ENCODE measurements at regions not wholly inside any gene's neighbourhood (a gene's known extent, or its start where the extent isn't known, plus 50 kb on each side); places are given as distances from the start of the nearest gene placed in this dataset.

- Histone ChIP-seq H3K27ac (no peak overlapping the region), H3K27me3 (no peaks in the 10 kb centered on the region), H3K4me3 (no peak overlapping the region), H3K36me3 (no peaks in the 10 kb centered on the region), H3K9me3 (no peaks in the 10 kb centered on the region), H3K4me1 (ENCODE audit: insufficient read depth) (no peaks in the 10 kb centered on the region)
- 81 to 88% (median 85%) methylated on average over 1 of the region's 1 CpG for WGBS, 3 donors
- no peak for DNase-seq
- TF ChIP-seq POLR2A (IDR thresholded peaks at IDR 0.05), result no peak
- no peak for TF ChIP-seq EP300 (IDR thresholded peaks at IDR 0.05)
- TF ChIP-seq, protein P1, sequence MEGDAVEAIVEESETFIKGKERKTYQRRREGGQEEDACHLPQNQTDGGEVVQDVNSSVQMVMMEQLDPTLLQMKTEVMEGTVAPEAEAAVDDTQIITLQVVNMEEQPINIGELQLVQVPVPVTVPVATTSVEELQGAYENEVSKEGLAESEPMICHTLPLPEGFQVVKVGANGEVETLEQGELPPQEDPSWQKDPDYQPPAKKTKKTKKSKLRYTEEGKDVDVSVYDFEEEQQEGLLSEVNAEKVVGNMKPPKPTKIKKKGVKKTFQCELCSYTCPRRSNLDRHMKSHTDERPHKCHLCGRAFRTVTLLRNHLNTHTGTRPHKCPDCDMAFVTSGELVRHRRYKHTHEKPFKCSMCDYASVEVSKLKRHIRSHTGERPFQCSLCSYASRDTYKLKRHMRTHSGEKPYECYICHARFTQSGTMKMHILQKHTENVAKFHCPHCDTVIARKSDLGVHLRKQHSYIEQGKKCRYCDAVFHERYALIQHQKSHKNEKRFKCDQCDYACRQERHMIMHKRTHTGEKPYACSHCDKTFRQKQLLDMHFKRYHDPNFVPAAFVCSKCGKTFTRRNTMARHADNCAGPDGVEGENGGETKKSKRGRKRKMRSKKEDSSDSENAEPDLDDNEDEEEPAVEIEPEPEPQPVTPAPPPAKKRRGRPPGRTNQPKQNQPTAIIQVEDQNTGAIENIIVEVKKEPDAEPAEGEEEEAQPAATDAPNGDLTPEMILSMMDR (IDR thresholded peaks at IDR 0.05), result no peak
- intact Hi-C loops (cut with DNase I), result no loop called here
Measured at GRCh38 chr6:6434723-6435122, 114.3 kb upstream of the F13A1 start.

DNA sequence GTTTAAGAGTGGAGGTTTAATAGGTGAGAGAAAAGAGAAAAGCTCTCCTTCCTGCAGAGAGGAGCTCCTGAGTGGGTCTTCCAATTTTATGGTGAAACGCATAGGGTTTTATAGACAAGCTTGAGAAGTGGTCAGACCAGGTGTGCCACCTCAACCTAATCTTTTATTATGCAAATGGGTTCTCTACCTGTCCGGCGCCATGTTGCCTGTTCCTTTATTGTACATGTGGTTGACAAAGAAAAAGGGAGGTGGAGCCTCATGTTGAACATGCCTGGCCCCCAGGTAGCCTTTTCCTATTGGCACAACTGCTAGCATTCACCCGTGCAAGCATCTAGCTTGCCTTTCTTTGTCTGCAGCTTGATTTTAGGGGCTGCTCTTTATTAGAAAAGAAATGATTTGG, 115.9 kb upstream of the F13A1 start:
- Histone ChIP-seq H3K27me3 (no peaks in the 10 kb centered on the region), H3K4me3 (no peak overlapping the region), H3K27ac (no peak overlapping the region), H3K36me3 (no peaks in the 10 kb centered on the region), H3K4me1 (ENCODE audit: insufficient read depth) (no peaks in the 10 kb centered on the region), H3K9me3 (no peaks in the 10 kb centered on the region)
- TF ChIP-seq POLR2A (IDR thresholded peaks at IDR 0.05) (no peak), EP300 (IDR thresholded peaks at IDR 0.05) (no peak)
- TF ChIP-seq, protein P1 (IDR thresholded peaks at IDR 0.05), result no peak
- no peak for DNase-seq
- intact Hi-C loops (cut with DNase I), result no loop called here
- WGBS, 3 donors, result 80 to 92% (median 90%) methylated on average over 4 of the region's 4 CpGs

GRCh38 chr6:6436946-6437345, 116.5 kb upstream of the F13A1 start:
- Histone ChIP-seq H3K27me3 (no peaks in the 10 kb centered on the region), H3K9me3 (no peaks in the 10 kb centered on the region), H3K4me3 (no peak overlapping the region), H3K36me3 (no peaks in the 10 kb centered on the region), H3K27ac (no peak overlapping the region), H3K4me1 (ENCODE audit: insufficient read depth) (no peaks in the 10 kb centered on the region)
- 57 to 70% (median 69%) methylated on average over 3 of the region's 3 CpGs for WGBS, 3 donors
- intact Hi-C loops (cut with DNase I), result no loop called here
- no peak for TF ChIP-seq POLR2A (IDR thresholded peaks at IDR 0.05)
- TF ChIP-seq, protein P1 (IDR thresholded peaks at IDR 0.05), result no peak
- no peak for DNase-seq

DNA sequence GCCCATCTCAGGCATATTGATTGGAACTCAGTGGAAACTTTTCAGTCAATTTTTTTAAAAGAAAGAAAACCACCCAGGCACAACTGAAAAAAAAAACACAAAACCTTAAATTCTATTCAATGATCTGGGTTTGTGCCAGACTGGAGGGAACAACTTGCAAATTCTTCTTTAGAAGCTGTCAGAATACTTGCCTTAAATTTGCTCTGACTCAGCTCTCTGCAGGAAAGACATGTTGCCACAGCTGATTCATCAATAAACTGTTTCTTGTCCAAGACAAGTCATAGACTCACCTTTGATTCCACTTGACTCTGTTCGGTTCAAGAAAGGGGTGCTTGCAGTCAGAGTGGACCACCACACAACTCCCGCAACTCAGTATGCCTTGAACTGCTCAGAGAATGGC, 117.8 kb upstream of the F13A1 start:
- no peak for TF ChIP-seq EP300 (IDR thresholded peaks at IDR 0.05)
- TF ChIP-seq, protein P1 (IDR thresholded peaks at IDR 0.05), result no peak
- no peak for TF ChIP-seq POLR2A (IDR thresholded peaks at IDR 0.05)
- H3K4me1 ChIP-seq (ENCODE audit: insufficient read depth), result no peaks in the 10 kb centered on the region
- no peak overlapping the region for H3K27ac ChIP-seq
- no peaks in the 10 kb centered on the region for H3K36me3 ChIP-seq
- no peak overlapping the region for H3K4me3 ChIP-seq
- 81 to 85% (median 85%) methylated on average over 2 of the region's 2 CpGs for WGBS, 3 donors
- H3K9me3 ChIP-seq, result no peaks in the 10 kb centered on the region
- H3K27me3 ChIP-seq, result no peaks in the 10 kb centered on the region
- intact Hi-C loops (cut with DNase I), result no loop called here
- no peak for DNase-seq

DNA sequence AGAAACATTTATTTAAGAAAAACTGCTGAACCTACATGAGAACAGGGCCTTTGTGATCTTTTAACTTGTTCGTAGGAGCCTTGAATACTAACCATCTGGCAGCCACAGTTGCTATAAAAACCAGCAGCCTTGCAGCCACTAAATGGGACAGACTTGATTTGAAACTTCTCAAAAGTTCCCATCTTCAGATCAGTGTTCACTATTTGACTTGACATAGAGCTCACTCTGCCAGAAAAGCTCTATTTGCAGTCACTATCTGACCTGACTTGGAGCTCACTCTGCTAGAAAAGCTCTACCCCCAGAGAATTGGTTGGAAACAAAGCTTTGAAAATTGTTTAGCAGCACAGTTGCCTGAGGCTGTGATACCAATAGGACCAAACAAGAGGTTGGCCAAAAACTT, 119.3 kb upstream of the F13A1 start:
- WGBS, 3 donors, result 36 to 60% (median 45%) methylated on average over 1 of the region's 1 CpG
- Histone ChIP-seq H3K9me3 (no peaks in the 10 kb centered on the region), H3K27ac (no peak overlapping the region), H3K4me1 (ENCODE audit: insufficient read depth) (no peaks in the 10 kb centered on the region), H3K4me3 (no peak overlapping the region), H3K36me3 (no peaks in the 10 kb centered on the region), H3K27me3 (no peaks in the 10 kb centered on the region)
- no peak for DNase-seq
- TF ChIP-seq, protein P1 (IDR thresholded peaks at IDR 0.05), result no peak
- TF ChIP-seq EP300 (IDR thresholded peaks at IDR 0.05) (no peak), POLR2A (IDR thresholded peaks at IDR 0.05) (no peak)
- intact Hi-C loops (cut with DNase I), result no loop called here
